MCF 10A (cell line): ENCODE measurements at regions not wholly inside any gene's neighbourhood (a gene's known extent, or its start where the extent isn't known, plus 50 kb on each side); places are given as distances from the start of the nearest gene placed in this dataset.
A peak's percentile ranks its signal among the peaks of the same experiment; 100 is the strongest.

ENCODE experiments used
- BruUV-seq: library from RNA; stranded (reverse); fragments of 400-500 nt; replicated peaks from 2 replicates; lab custom pipeline; 2021; lab: Mats Ljungman, UMichigan
- CTCF ChIA-PET: fragments of 300-600 bp; sonication (Branson Sonifier 250); formaldehyde crosslinking; extraction: SDS; loops from one replicate; lab custom pipeline; 2021; ENCODE audit warnings: antibody characterized with exemption, inconsistent platforms; lab: Yijun Ruan, JAX
- POLR2A ChIA-PET: fragments of 300-600, 350-650 bp; sonication (Branson Sonifier 250); formaldehyde crosslinking; extraction: SDS; loops from one replicate; lab custom pipeline; 2020; ENCODE audit warnings: antibody characterized with exemption, inconsistent platforms; lab: Yijun Ruan, JAX
- DNase-seq: peaks from one replicate; pipeline ENCODE4 v3.0.0-alpha.2; 2018; ENCODE audit not compliant: unreplicated experiment
- H3K27ac Mint-ChIP-seq: one replicate; pipeline ENCODE4 v1.8.0; 2022; ENCODE audit warnings: mild to moderate bottlenecking, low read depth, mixed read lengths; ENCODE audit not compliant: unreplicated experiment
- H3K27me3 Mint-ChIP-seq: one replicate; pipeline ENCODE4 v1.8.0; 2022; ENCODE audit warnings: mixed read lengths; ENCODE audit not compliant: insufficient read depth, unreplicated experiment
- H3K36me3 Mint-ChIP-seq: one replicate; pipeline ENCODE4 v1.8.0; 2022; ENCODE audit warnings: mild to moderate bottlenecking, moderate library complexity, mixed read lengths; ENCODE audit not compliant: insufficient read depth, unreplicated experiment
- H3K4me1 Mint-ChIP-seq: one replicate; pipeline ENCODE4 v1.8.0; 2022; ENCODE audit warnings: mixed read lengths; ENCODE audit not compliant: insufficient read depth, unreplicated experiment
- H3K4me3 Mint-ChIP-seq: one replicate; pipeline ENCODE4 v1.8.0; 2022; ENCODE audit warnings: mild to moderate bottlenecking, moderate library complexity, mixed read lengths; ENCODE audit not compliant: unreplicated experiment
- H3K9me3 Mint-ChIP-seq: one replicate; pipeline ENCODE4 v1.8.0; 2022; ENCODE audit warnings: mixed read lengths; ENCODE audit not compliant: unreplicated experiment
- CTCF ChIP-seq: fragments of 200-600 bp; IDR thresholded peaks from one replicate; pipeline ENCODE4 v1.8.0; 2022; ENCODE audit warnings: antibody characterized with exemption, mild to moderate bottlenecking; ENCODE audit not compliant: unreplicated experiment
- intact Hi-C: fragments of 100-400 bp; cut with micrococcal nuclease; formaldehyde crosslinking; loops from 2 replicates; pipeline ENCODE4 v1.14.1; 2022

DNA sequence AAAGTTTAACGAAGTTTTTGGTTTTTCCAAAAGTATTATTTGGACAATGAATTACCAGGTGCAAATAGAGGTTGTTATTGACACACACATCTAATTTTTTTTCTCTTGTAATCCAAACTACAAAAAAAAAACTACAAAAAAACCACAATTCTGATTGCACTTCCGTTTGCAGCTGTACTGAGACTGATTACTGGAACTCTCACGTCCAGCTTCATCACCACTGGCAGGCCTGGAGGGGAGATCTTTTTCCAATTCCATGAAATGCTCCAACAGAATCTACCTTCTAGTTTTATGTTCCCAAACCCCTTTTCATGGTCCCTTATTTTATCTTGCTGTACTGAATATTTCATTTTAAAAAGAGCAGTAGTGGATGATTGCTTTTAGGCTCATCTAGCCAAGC, 1118.3 kb downstream of the C4orf33 start:
- ChIA-PET POLR2A (no interaction called here), CTCF (no interaction called here)
- intact Hi-C loops, result no loop called here
- H3K27me3 Mint-ChIP-seq, result no peaks in the 10 kb centered on the region
- no peak overlapping the region for H3K27ac Mint-ChIP-seq
- DNase-seq, result no peak
- peaks cover 8% of the 10 kb centered on the region for H3K4me1 Mint-ChIP-seq
- BruUV-seq, result no TSS peak
- no peak overlapping the region for H3K4me3 Mint-ChIP-seq
- no peaks in the 10 kb centered on the region for H3K9me3 Mint-ChIP-seq
- TF ChIP-seq CTCF, result no peak
- no peaks in the 10 kb centered on the region for H3K36me3 Mint-ChIP-seq

DNA sequence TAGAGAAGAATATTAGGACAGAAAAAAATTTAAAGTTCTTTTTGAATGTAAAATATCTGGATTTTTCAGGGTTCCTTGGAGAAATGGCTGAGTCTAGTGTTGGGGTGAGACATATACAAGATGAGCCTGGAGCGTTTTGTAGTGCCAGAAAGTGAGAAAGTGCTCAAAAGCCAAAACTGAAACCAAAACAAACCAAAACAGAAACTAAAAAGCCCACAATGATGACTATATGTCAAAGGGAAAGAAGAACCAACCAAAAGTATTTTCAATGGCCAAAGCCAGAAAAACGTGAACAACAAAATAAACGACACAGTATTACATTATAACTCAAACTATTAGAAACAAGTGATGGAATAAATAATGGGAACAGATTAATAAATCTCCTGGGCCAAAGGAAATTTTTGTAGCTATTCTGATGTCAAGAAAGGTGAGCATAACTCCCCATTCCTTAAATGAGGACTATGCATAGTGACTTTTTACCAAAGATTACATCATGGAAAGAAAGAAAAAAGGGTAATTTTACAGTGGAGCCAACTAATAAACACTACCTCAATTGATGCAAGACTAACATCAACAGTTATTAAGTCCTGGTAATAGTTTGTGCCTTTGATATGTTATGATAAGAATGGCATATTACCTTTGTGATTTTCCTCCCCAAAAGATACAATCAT, 1137.6 kb downstream of the C4orf33 start:
- CTCF ChIA-PET, result no interaction called here
- Mint-ChIP-seq H3K36me3 (no peaks in the 10 kb centered on the region), H3K4me3 (no peak overlapping the region), H3K9me3 (no peaks in the 10 kb centered on the region), H3K27ac (peak overlapping the region; percentile 55), H3K4me1 (peaks cover 11% of the 10 kb centered on the region), H3K27me3 (no peaks in the 10 kb centered on the region)
- intact Hi-C loops, result no loop called here
- POLR2A ChIA-PET, result interaction anchor here (0.9 kb wide), 1 partner anchor 19 kb away, joined by 3 read pairs; no protein-coding TSS in a partner anchor
- no peak for TF ChIP-seq CTCF
- BruUV-seq, result no TSS peak
- peak; percentile 28 for DNase-seq

DNA sequence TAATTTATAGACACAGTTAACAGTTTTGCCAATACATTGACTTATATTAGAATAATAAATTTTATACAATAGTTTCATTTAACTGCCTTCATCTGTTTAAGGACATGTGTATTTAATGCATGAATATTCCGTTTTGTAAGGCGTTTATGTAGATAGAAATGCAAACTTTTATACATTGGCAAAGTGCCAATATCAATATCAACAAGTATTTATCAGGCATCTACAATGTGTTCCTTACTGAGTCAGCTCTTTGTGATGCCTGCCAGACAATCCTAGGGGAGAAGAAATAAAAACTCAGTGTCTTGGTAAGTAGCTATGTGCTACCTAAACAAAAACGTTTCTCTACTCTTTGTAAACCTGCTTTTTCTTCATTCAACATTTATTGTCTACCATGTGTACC, 1142.2 kb downstream of the C4orf33 start:
- BruUV-seq, result no TSS peak
- no peak overlapping the region for H3K27ac Mint-ChIP-seq
- DNase-seq, result peak; percentile 18

GRCh38 chr4:130249002-130249401, 1153.0 kb downstream of the C4orf33 start:
- POLR2A ChIA-PET, result no interaction called here
- CTCF ChIA-PET, result no interaction called here
- intact Hi-C loops, result no loop called here
- no peaks in the 10 kb centered on the region for H3K4me1 Mint-ChIP-seq
- DNase-seq, result no peak
- no peaks in the 10 kb centered on the region for H3K27me3 Mint-ChIP-seq
- no peak for TF ChIP-seq CTCF
- H3K36me3 Mint-ChIP-seq, result no peaks in the 10 kb centered on the region
- peaks cover 10% of the 10 kb centered on the region for H3K9me3 Mint-ChIP-seq
- H3K27ac Mint-ChIP-seq, result no peak overlapping the region
- H3K4me3 Mint-ChIP-seq, result no peak overlapping the region
- BruUV-seq, result no TSS peak

More for the DNA sequence above, 1142.2 kb downstream of the C4orf33 start:
- Mint-ChIP-seq H3K9me3 (no peaks in the 10 kb centered on the region), H3K36me3 (no peaks in the 10 kb centered on the region), H3K4me1 (peaks cover 11% of the 10 kb centered on the region), H3K4me3 (no peak overlapping the region), H3K27me3 (no peaks in the 10 kb centered on the region)
- POLR2A ChIA-PET, result no interaction called here
- no peak for TF ChIP-seq CTCF
- intact Hi-C loops, result no loop called here
- CTCF ChIA-PET, result no interaction called here
